ENCODE measurements at regions not wholly inside any gene's neighbourhood (a gene's known extent, or its start where the extent isn't known, plus 50 kb on each side); places are given as distances from the start of the nearest gene placed in this dataset.

- no peak for TF ChIP-seq SNAPC4 (CRISPR knock-in tag; IDR thresholded peaks at IDR 0.05)
- TF ChIP-seq ZNF556 (CRISPR knock-in tag; IDR thresholded peaks at IDR 0.05; ENCODE audit: borderline replicate concordance), result no peak
- TF ChIP-seq PRPF4 (IDR thresholded peaks at IDR 0.05; ENCODE audit: low read depth, low read length, poor library complexity, severe bottlenecking), result no peak
- no peak for TF ChIP-seq SYNCRIP (IDR thresholded peaks at IDR 0.05; ENCODE audit: insufficient read depth, low read depth, low read length)
- TF ChIP-seq TFE3 (CRISPR knock-in tag; IDR thresholded peaks at IDR 0.05), result no peak
- no peak for TF ChIP-seq TRIM22 (IDR thresholded peaks at IDR 0.05)
- TF ChIP-seq MEIS2 (CRISPR knock-in tag; IDR thresholded peaks at IDR 0.05), result no peak
- no peak for TF ChIP-seq ZKSCAN1 (IDR thresholded peaks at IDR 0.05; ENCODE audit: low read length)
These were observed 540.8 kb downstream of the SOX6 start (continued) for GRCh38 chr11:15815246-15816195.
